ENCODE measurements at regions not wholly inside any gene's neighbourhood (a gene's known extent, or its start where the extent isn't known, plus 50 kb on each side); places are given as distances from the start of the nearest gene placed in this dataset.
"Not testable (repeated sequence)": the region's sequence is repeated elsewhere in the genome, so short reads cannot be mapped to it uniquely, and the experiment has no call there.

DNA sequence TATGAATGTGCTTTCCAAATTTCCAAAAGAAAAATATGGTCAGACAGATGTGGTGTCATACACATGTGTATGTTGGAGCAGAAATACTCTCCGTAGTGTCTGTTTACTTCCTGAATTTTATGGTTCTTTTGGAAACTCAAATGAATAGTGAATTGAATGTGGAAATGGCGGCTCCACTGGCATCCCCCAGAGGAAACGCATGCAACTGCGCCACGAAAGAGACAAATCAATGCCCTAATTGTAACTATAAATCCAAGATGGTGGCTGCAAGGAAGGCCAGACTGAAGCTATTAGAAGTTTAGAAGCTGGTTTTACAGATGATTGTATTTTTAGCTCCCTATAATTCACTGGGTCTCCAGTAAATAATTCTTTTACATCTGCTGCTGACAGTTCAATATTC lies 246.7 kb downstream of the FGFR2 start:
- DNase-seq: no peak

DNA sequence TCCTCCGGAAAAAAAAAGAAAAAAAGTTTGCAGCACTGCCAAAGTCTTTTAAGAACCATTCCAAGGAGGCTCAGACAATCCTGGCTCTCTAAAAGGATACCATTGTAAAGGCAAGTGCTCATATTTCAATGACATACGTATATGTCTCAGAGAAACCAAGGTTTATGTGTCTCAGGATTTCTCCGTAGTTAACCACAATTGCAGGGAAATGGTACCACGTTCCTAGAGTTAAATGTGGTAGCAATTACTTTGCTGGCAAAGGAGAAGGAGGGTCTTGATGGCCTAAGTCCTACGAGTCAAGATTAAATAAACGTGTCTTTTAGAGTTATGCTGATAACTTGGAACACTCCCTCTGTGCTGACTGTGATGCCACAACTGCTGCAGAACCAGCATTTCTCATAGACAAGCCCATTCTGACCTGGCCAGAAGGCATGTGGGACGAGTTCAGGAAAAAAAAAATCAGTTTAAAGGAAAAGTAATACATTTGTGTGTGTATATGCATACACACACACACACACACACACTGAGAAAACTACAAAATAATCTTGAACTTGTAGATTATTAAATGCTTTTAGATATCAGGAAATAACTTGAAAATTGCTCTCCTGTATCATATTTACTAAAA lies 245.9 kb downstream of the FGFR2 start:
- DNase-seq: no peak

DNA sequence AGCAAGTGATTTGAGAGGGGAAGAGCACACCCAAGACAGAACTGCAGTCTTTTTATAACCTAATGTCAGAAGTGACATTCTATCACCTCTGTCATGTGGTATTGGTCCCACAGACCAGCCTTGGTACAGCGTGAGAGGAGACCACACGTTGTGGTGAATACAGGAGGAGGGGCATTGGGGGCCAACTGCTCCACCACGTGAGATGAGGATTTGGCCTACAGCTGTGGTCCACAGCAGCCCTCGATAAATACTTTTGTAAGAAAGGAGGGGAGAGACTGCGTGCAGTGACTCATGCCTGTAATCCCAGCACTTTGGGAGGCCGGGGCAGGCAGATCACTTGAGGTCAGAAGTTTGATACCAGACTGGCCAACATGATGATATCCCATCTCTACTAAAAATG lies 243.1 kb downstream of the FGFR2 start:
- no peak for DNase-seq

DNA sequence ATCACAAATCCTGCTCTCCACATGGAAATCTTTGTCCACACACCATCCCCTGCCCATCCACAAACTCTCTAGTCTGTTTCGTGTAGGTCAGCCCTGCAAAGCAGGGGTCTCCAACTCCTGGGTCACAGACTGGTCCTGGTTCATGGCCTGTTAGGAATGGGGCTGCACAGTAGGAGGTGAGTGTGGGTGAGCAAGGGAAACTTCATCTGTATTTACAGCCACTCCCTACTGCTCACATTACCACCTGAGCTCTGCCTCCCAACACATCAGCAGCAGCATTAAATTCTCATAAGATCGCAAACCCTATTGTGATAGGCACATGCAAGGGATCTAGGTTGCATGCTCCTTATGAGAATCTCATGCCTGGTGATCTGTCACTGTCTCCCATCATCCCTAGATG lies 242.1 kb downstream of the FGFR2 start:
- DNase-seq: no peak

DNA sequence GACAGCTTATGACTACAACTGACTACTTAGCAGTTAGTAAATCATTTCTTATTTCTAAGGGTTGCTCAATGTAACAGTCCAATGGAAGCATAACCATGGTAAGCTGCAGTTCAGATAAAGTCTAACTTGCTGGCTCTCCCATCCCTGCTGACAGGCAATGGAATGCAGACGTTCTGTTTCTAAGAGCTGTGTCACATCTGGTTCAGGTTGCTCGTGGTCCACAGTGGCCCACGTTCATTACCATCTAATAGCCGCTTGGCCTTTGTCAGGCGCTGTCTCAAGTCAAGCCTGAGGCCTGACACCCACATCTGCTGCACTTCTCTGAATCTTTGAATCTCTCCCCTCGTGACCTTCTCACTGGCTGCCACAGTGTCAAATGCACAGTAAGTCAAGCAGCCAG lies 240.8 kb downstream of the FGFR2 start:
- no peak for DNase-seq

DNA sequence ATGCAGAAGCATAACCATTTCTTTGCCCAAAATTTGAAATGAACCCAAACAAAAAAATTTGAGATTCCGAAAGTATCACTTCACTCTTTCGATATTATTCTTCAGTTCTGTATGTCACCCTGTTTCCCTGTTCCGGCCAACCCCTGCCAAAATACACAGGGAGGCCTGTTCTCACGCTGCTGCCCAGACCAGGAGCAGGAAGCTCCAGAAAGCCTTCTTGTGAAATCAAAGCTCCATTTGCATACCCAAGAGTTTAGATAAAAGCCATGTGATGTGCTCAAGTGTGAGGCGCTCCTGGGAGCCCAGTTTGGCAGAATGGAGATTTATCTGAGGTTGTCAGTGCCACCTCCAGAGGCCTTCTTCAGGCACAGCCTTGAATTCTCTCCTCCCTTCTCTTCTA lies 236.2 kb downstream of the FGFR2 start:
- no peak for DNase-seq

DNA sequence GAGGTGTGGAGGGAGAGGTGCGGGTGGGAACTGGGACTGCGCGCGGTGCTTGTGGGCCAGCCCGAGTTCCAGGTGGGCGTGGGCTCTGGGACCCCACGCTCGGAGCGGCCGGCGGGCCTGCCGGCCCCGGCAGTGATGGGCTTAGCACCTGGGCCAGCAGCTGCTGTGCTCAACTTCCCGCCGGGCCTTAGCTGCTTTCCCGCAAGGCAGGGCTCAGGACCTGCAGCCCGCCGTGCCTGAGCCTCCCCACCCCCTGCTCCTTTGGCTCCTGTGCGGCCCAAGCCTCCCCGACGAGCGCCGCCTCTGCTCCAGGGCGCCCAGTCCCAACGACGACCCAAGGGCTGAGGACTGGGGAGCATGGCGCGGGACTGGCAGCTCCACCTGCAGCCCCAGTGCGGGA lies 232.7 kb downstream of the FGFR2 start:
- no peak for DNase-seq

DNA sequence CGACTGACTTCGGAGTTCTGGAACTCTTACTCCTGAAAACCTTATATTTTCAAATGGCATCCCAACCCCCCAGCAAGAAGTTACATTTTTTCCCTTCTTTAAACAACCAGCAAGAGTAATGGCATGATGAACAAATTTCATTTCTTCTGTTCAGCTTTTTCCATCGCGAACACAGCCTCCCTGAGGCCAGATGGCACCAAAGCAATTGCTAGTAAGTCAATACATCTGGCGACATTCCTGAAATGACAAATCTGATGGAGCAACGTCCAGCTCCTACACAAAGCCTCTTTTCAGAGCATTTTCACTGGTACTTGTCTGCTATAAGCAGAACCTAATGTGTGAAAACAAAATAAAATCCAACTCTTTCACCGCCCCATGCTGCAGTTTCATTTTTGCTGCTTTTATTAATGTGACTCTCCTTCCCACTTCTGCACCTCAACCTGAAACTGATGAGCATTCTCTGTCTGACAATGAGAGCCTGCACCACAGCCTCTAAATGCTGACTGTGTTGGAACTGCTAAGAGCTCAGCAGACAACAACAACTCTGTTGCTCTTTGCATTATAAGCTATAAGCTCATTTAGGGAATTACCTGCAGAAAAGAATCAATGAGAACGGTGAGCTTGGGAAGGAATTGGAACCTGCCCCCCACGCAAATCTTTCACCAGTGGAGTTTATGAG lies 229.8 kb downstream of the FGFR2 start:
- DNase-seq: no peak

DNA sequence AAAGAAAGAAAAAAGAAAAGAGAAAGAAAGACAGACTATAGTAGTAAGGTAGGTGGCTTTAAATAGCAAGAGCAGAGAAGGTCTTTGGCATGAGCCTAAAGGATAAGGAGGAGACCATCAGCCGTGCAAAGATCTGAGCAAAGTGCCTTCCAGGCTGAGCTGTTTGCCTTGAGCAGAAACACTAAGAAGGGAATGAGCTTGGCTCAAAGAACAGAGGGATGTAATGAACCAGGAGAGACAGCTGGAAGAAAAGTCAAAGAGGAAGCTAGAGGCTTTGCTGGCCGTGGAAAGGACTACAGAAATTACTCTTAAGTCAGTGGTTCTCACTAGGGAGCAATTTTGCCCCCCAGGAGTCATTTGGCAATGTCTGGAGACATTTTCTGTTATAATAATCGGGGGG lies 228.6 kb downstream of the FGFR2 start:
- DNase-seq: no peak

DNA sequence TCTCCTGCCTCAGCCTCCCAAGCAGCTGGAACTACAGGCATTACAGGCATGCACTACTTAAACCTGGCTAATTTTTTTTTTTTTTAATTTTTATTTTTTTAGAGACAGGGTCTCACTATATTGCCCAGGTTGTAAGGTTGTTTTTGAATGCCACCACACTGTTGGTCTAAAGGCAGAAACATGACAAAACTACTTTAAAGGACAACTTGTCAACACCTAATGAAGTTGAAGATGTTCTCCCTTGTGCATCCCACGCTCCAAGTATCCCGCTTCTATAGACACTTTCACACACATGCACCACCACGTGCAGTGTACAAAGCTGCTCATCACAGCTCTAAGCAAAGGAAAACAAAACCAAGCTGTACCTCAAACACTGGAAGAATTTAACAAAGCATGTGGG lies 226.4 kb downstream of the FGFR2 start:
- no peak for DNase-seq

DNA sequence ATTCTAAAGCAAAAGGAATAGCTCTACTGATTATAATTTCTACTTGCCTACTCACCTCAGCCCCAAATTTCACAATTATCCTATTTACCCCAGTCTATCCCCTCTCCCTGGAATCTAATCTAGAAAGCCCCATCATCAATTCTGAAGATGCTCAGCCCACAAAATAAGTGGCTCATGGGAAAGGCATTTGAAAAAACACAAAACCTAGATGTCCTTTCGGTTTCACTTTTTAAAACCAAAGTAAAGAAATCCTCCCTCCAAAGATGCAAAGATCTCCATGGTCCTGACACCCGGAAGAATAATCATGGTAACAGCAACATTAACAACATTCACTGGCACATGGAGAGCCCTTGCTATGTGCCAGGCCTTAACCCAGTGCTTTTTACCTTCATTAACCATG lies 224.8 kb downstream of the FGFR2 start:
- no peak for DNase-seq

DNA sequence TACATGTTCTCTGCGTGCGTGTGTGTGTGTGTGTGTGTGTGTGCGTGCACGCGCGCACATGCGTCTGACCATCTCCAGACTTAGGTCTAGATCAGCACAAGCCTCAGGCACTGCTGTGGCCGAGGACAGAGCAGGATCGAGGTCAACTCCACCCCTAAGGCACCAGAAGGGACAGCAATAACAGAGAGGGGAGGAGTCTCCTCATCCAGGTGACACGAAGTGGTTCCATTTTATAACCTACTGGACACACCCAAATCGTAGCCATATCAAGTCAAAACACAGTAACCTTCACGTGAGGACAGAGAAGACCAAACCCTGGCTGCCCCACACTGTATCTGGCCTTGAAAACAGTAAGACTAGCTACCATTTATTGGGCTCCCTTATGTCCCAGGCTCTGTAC lies 224.1 kb downstream of the FGFR2 start:
- DNase-seq: no peak

DNA sequence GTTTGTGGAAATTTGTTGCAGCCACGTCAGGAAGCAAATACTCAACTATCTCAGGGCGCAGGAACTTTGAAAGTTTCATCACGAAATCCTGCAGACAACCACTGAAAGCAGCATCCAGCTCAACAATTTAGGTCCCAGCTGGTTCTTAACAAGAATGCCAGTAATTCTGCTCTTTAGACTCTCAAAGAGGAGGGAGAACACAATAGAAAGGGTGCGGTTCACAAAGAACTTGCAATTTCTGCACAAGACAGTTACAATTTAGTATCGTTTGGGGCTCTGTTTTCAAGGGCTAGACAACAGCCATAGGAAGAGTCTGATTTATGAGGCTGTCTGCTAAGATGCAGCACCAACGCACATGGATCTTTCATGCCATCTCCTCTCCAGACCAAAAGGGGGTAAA lies 223.1 kb downstream of the FGFR2 start:
- no peak for DNase-seq

DNA sequence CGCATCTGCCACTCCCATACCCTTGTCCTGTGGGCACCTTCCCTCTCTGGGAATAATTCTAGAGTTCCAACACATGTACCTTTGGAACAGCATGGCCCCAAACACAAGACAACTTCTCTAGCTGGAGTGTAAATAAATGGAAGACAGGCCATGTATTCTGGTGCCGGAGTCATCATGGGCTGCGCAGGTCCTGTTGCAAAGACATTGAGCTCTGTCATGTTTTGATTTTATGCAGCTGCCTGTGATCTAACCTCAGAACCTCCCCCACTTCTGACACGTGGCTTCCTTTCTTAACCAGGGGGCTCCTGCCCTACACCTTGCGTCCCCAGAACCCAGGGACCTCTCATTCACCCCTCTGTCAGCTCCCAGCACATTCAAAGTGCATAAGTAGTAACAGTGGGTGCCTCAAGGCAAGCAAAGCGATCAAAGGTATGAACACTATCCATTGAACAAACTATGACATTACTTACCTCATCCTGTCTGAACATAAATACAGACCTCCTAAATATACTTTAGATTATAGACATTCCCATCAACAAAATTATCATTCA lies 219.9 kb downstream of the FGFR2 start:
- no peak for DNase-seq

DNA sequence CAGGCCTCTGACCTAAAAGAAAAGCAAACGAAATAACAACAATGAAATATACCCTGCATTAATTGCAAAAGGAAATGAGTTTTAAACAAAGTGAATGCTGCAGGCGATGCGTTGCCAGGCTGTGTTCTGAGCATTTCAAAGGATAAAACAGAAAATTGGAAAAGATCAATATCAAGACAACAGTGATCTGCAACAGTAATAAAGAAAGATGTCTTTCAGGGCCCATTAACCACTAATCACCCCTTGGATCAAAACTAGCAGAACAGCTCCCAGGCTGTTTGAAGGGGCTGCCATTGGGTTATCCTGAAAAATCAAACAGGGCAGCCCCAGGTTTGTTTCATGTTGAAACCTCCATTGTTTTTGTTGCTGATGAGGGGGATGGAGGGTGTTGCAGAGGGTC lies 219.2 kb downstream of the FGFR2 start:
- no peak for DNase-seq

DNA sequence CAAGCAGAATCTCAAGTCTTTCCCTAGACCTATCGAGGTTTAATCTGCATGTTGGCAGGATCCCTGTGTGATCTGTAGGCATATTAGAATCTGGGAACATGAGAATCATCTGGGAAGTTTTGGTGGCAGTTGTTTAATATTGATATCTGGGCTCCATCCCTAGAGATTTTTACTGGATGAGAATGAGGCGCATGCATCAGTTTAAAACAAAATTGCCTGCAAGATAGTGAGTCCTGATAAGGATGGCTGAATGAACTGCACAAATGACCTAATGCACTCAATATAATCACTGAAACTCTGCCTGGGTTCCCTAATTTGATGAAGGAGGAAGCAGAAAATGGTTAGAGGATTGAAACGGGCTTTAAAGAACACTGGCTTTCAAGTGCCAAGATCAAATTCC lies 218.0 kb downstream of the FGFR2 start:
- DNase-seq: no peak

DNA sequence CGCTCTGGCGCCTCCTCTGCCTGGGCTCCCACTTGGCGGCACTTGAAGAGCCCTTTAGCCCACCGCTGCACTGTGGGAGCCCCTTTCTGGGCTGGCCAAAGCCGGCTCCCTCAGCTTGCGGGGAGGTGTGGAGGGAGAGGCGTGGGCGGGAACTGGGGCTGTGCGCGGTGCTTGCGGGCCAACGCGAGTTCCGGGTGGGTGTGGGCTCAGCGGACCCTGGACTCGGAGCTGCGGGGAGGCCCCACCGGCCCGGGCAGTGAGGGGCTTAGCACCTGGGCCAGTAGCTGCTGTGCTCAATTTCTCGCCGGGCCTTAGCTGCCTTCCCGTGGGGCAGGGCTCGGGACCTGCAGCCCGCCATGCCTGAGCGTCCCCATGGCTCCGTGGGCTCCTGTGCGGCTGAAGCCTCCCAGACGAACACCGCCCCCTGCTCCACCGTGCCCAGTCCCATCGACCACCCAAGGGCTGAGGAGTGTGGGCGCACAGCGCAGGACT lies 216.2 kb downstream of the FGFR2 start:
- not testable (repeated sequence) for DNase-seq

DNA sequence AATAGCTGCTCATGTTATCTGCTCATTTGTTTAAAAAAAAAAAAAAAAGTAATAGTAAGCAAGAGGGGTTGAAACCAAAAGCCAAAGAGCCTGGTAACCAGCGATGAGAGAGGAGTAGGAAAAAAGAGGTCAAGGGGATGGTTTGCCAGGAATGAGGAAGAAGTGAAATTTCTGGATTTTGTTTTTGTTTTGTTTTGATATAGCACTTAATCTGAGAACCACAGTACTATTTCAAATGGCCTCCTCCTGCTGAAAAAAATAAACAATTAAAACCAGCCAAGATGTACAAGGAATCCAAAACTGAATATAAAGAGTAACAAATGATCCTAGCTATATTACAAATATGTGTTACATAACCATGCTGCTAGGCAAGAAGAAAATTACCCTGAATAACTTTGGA lies 213.1 kb downstream of the FGFR2 start:
- DNase-seq: no peak

DNA sequence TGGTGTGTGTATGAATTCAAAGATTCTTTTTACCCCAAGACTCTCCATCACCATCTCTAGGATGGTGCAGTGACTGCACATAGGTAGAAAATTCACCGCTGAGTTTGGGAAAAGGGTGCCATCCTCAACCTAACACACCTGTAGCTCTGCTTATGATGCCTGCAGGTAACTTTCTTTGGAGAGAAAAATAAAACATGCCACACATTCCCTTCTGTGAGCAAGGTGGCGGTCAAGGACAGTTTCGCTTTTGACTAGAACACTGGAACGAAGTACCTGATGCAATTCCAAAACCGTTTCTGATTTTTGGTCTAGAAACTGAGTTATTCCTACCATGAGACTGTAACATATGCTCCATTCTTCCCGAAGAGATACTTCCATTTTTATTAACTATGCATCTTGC lies 205.6 kb downstream of the FGFR2 start:
- no peak for DNase-seq

DNA sequence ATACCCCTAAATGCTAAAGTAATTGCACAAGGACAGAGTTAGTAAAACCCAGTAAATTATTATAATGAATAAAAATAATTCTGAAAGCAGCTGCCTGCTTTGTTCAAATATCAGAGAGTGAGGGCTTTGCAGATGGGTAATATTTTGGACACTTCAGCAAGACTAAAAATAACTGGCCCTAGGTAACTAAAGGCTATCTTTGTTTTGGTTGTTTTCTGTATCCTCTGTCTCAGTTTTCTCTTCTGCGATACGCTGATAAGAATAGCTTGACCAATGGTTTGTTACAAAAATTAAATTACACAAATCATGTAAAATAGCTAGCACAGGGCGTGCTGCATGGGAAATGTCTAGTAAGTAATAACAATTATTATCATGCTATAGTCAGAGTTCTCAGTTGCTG lies 204.7 kb downstream of the FGFR2 start:
- no peak for DNase-seq

DNA sequence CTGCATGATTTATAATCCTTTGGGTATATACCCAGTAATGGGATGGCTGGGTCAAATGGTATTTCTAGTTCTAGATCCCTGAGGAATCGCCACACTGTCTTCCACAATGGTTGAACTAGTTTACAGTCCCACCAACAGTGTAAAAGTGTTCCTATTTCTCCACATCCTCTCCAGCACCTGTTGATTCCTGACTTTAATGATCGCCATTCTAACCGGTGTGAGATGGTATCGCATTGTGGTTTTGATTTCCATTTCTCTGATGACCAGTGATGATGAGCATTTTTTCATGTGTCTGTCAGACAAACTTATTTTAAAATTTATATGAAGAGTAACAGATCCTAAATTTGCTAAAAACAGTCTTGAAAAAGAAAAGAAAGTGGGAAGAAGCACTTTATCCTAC lies 197.7 kb downstream of the FGFR2 start:
- not testable (repeated sequence) for DNase-seq

DNA sequence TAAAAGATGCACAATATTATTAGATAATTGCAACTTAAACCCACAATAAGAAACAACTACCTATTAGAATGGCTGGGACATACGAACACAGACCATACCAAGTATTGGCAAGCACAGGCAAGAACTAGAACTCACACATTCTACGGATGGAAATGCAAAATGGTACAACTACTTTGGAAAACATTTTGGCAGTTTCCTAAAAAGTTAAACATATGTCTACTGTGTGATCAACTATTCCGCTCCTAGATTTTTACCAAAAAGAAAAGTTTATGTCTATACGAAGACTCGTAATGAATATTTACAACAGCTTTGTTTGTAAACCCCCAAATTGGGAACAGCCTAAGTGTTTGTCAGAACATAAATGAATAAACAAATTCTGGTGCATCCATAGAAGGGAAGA lies 194.7 kb downstream of the FGFR2 start:
- no peak for DNase-seq

DNA sequence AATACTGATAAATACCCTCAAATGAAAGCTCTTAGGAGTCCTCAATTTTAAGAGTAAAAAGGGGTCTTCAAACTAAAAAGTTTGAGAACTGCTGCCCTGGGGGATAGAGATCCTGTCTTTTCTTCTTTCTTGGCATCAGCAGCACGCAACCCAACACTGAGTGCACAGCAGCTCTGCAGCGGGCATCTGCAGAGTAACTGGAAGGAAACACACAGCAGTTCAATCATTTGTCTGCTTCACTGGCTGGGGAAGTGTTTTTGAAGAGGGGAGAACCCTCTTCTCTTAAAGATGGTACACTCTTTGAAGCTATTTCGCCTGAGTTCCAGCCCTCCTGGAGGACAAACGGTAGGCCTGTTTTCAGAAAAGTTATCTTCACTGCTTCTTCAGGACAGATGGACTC lies 193.6 kb downstream of the FGFR2 start:
- no peak for DNase-seq

DNA sequence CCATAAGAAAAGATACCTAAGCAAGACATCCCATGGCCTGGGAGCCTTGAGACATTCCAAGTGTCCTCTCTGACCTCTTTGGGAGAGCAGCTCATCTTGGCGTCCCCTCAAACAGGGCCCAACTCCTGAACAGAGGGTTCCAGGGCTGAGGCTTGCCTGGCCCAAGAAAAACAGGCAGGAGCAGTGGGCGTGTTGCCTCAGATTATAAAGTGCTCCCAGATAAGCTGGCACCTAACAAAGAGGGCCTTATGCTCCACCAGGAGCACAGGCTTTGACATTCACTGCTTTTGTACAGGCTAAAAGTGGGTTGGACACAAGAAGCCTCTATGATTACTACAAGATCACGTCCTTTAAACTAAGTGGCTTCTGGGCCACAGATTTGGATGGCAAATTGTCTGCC lies 193.1 kb downstream of the FGFR2 start:
- DNase-seq: no peak

DNA sequence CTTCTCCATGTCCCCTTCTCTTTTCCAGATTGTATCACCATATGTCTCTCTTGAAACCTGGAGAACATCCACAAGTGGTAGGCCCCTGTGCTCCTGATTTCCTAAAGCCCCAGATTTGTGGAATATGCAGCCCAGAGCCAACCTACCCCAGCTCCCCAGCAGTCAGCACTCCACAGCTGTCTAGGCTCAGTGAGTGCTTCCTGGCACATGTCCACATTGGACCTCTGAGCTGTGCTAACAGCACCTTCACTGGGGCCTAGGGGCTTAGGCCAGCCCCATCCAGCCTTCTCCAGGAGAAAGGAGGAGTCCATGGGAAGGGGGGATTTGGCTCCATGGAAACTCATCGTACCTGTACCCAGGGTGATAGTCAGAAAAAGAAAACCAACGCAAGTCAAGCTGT lies 192.7 kb downstream of the FGFR2 start:
- DNase-seq: no peak

All from stimulated activated CD4-positive, alpha-beta T cell treated with anti-CD3 and anti-CD28 coated beads, Interleukin-4, amount 100 ng/mL, for 1 hour (primary cell).